Psoas muscle (tissue), 7 donors: ENCODE measurements at regions not wholly inside any gene's neighbourhood (a gene's known extent, or its start where the extent isn't known, plus 50 kb on each side); places are given as distances from the start of the nearest gene placed in this dataset.

ENCODE experiments used
- ATAC-seq, 4 donors: fragments of 200-7000 bp; cut with Tn5 transposase; one replicate each; pipeline ENCODE4 v1.9.1; 2020; ENCODE audit warnings: moderate library complexity in 3 of 4, mild to moderate bottlenecking in 2 of 4
- DNase-seq, 2 donors: peaks; one replicate each; pipeline ENCODE4 v3.0.0-alpha.2; 2020
- H3K27ac ChIP-seq: fragments of 200-600 bp; one replicate; pipeline ENCODE4 v1.8.0; 2022
- H3K27me3 ChIP-seq, 3 donors: fragments of 200-600 bp in 1 of 3; one replicate each; pipeline versions ENCODE4 v1.6.1 to v1.8.0; 2013 to 2022; ENCODE audit warnings: low read length in 2 of 3, mild to moderate bottlenecking in 2 of 3, moderate library complexity in 1 of 3; ENCODE audit not compliant: insufficient read depth in 3 of 3
- H3K36me3 ChIP-seq, 2 donors: fragments of 200-600 bp in 1 of 2; one replicate each; pipeline versions ENCODE4 v1.6.1 to v1.8.0; 2013 to 2022; ENCODE audit warnings: low read depth in 1 of 2, mild to moderate bottlenecking in 1 of 2, moderate library complexity in 1 of 2; ENCODE audit not compliant: insufficient read depth in 1 of 2
- H3K4me1 ChIP-seq: fragments of 200-600 bp; one replicate; pipeline ENCODE4 v1.8.0; 2022
- H3K4me3 ChIP-seq: fragments of 200-600 bp; one replicate; pipeline ENCODE4 v1.8.0; 2022; ENCODE audit warnings: mild to moderate bottlenecking
- H3K9me3 ChIP-seq: fragments of 200-600 bp; one replicate; pipeline ENCODE4 v1.8.0; 2022
- CTCF ChIP-seq: fragments of 200-600 bp; IDR thresholded peaks from one replicate; pipeline ENCODE4 v1.8.0; 2022; ENCODE audit warnings: antibody characterized with exemption
- WGBS, 3 donors: extraction: QIAGEN DNeasy Blood & Tissue Kit; methylation state at CpG; one replicate each; pipeline versions ENCODE4 v1.1.6 to v1.1.7; 2013; 5-methylcytosine and 5-hydroxymethylcytosine counted together
- intact Hi-C, 2 donors: fragments of 100-400 bp; cut with DNase I; formaldehyde crosslinking; loops; one replicate each; pipeline versions ENCODE4 v1.11.0 to v1.14.2; 2022
- donor health status: healthy with polysubstance abuse.
- donor health status: DM: no; HTN: no; CAD: no; lungs with moderate emphysema.
- donor health status: Bipolar disorder and iron deficiency.
- donor health status: healthy.
- donor health status: DM: yes; HTN: yes; CAD: no.
- donor health status: DM: no; HTN: no; CAD: no.
- donor health status: DM: yes; HTN: yes; CAD: no.

DNA sequence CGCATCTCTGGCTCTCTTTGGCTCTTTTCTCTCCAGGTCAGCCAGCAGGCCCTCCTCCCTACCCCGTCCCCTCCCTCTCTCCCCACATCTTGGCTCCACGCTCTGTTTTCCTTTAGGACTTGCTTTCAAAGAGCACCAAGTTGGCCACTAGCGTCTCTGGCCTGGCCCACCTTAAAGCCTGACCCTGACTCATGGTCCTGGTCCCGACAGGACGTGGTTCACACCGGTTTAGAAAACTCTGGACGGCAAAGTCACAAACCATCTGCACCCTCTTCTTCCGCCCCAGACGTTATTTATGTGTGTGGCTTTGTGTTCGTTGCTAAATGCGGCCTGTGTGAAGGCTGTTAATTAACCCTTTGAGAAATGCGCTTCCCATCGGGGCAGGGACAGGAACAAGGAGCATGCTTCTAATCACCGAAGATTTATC is 169.0 kb upstream of the HAAO start:
- ATAC-seq (peak in 3 of 4 donors; percentile 9 to 32 (median 23)), DNase-seq (peak; percentile 81 to 85)
- Histone ChIP-seq H3K27me3 (no peaks in the 10 kb centered on the region), H3K4me3 (no peak overlapping the region), H3K36me3 (no peaks in the 10 kb centered on the region), H3K9me3 (no peaks in the 10 kb centered on the region), H3K27ac (peak overlapping the region; percentile 64), H3K4me1 (peaks cover 36% of the 10 kb centered on the region)
- intact Hi-C loops = loop anchor here in 1 of 2 donors (5.0 kb wide), 1 partner anchor 266 kb away; the partner anchor contains the start of gene ZFP36L2
- WGBS, 3 donors = 34 to 42% (median 40%) methylated on average over 15 of the region's 15 CpGs
- TF ChIP-seq CTCF = no peak

- WGBS, 3 donors = 70 to 80% (median 76%) methylated on average over 6 of the region's 6 CpGs
- no peaks in the 10 kb centered on the region for H3K36me3 ChIP-seq
- DNase-seq (no peak), ATAC-seq (no peak)
- intact Hi-C loops = loop anchor here in 1 of 2 donors (5.0 kb wide), 1 partner anchor 266 kb away; the partner anchor contains the start of gene ZFP36L2
- H3K4me1 ChIP-seq = peaks cover 33% of the 10 kb centered on the region
- no peak overlapping the region for H3K4me3 ChIP-seq
- H3K27ac ChIP-seq = peak overlapping the region; percentile 64
- no peak for TF ChIP-seq CTCF
- H3K9me3 ChIP-seq = no peaks in the 10 kb centered on the region
- no peaks in the 10 kb centered on the region for H3K27me3 ChIP-seq
Measured at GRCh38 chr2:42960842-42961180, 168.4 kb upstream of the HAAO start.

GRCh38 chr2:42960002-42960841 is 167.8 kb upstream of the HAAO start:
- intact Hi-C loops = loop anchor here in 1 of 2 donors (5.0 kb wide), 1 partner anchor 267 kb away; the partner anchor contains the start of gene ZFP36L2
- no peak for ATAC-seq

GRCh38 chr2:42959234-42960001 is 167.0 kb upstream of the HAAO start:
- Histone ChIP-seq H3K9me3 (no peaks in the 10 kb centered on the region), H3K4me3 (no peak overlapping the region), H3K36me3 (no peaks in the 10 kb centered on the region), H3K4me1 (peaks cover 20% of the 10 kb centered on the region), H3K27ac (peak overlapping the region; percentile 64), H3K27me3 (no peaks in the 10 kb centered on the region)
- DNase-seq = peak; percentile 72 to 85
- intact Hi-C loops = loop anchor here in 1 of 2 donors (5.0 kb wide), 1 partner anchor 268 kb away; the partner anchor contains the start of gene ZFP36L2
- WGBS, 3 donors = 46 to 55% (median 48%) methylated on average over 8 of the region's 8 CpGs
- TF ChIP-seq CTCF = no peak
- peak in 3 of 4 donors; percentile 23 to 62 (median 54) for ATAC-seq

More at GRCh38 chr2:42960002-42960841, 167.8 kb upstream of the HAAO start:
- Histone ChIP-seq H3K27me3 (no peaks in the 10 kb centered on the region), H3K36me3 (no peaks in the 10 kb centered on the region), H3K9me3 (no peaks in the 10 kb centered on the region), H3K4me1 (peaks cover 28% of the 10 kb centered on the region), H3K27ac (peak overlapping the region; percentile 64), H3K4me3 (no peak overlapping the region)
- no peak for TF ChIP-seq CTCF
- no peak for DNase-seq
- 57 to 66% (median 65%) methylated on average over 10 of the region's 10 CpGs for WGBS, 3 donors
